CD4-positive, alpha-beta T cell treated with Interleukin-15 for 1 hour (primary cell): ENCODE measurements at regions not wholly inside any gene's neighbourhood (a gene's known extent, or its start where the extent isn't known, plus 50 kb on each side); places are given as distances from the start of the nearest gene placed in this dataset.
"Not testable (repeated sequence)": the region's sequence is repeated elsewhere in the genome, so short reads cannot be mapped to it uniquely, and the experiment has no call there.

Source experiments
- DNase-seq: peaks from one replicate; pipeline ENCODE4 v3.0.0-alpha.2; 2020

DNA sequence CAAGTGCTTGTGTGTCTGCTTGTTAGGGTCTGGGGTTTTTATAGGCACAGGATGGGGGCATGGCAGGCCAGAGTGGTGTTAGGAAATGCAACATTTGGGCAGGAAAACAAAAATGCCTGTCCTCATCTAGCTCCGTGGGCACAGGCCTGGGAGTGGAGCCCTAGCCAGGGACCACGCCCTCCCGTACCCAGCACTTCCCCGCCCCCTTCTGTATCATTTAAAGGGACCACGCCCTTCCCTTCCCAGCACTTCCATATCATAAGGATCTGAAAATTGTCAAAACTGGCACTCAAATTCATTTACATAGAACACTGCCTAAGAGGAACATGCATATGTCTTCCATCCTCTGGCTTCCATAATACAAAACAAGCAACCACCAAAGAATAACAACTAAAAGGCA, 185.8 kb downstream of the B3GLCT start:
- no peak for DNase-seq

DNA sequence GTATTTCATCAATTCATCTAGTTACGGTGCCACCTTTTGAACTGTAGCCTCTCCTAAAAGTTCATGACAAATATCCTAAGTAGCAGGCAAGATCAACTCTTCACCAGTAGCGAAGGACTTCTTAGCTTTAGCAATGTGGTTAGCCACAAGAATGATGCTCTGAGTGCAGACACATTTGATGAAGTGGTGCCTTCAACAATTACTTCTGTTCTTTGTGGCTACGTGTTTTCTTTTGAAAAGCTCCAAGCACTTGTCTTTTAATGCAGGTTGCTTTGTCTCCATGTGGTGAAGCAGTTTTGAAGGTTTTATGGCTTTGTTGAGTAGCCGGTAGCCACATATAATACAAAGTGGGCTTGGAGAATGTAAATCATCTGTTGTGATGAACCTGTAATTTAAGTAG, 194.7 kb downstream of the B3GLCT start:
- DNase-seq: no peak

DNA sequence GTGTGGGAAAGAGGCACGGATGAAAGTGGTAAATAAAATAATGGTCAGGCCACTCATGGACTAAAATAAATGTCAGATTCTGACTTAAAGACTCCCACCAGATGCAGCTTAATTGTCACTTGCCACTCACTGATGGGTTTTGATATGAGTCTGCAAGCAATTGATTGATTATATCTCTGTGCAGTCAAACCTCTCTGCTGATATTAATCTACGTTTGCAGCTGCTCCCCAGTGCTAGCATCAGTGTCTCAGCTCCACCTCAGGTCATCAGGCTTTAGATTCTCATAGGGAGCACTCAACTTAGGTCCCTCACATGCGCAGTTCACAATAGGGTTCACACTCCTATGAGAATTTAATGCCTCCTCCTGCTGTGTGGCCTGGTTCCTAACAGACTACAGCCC, 195.3 kb downstream of the B3GLCT start:
- no peak for DNase-seq

DNA sequence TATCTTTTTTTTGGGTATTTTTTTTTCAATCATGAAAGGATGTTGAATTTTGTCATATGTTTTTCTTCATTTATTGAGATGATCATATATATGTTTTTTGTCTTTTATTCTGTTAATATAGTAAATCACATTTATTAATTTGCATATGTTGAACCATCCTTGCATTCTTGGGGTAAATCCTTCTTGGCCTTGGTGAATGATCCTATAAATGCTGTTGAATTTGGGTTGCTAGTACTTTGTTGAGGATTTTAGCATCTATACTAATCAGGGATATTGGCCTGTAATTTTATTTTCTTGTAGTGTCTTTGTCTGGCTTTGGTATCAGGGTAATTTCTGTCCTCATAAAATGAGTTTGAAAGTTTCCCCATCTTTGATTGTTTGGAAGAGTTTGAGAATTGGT, 199.9 kb downstream of the B3GLCT start:
- DNase-seq: no peak

DNA sequence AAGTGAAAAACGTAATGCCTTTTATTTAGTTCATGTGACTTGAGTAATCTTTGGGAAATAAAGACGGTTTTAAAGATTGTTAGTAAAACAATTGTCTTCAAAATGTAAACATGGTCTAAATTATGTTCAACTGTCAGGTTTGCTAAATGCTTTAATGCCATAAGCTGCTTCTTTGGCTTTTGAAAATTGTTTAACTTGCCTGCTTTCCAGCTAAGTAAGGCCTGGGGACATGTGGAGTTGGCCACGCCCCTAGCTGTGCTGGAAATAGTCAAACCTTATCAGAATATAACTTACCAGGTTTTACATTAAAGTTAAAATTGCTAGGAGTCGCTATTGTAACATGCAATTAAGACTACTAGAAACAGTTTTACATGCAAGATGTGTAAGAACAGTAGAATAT, 203.9 kb downstream of the B3GLCT start:
- DNase-seq: not testable (repeated sequence)

DNA sequence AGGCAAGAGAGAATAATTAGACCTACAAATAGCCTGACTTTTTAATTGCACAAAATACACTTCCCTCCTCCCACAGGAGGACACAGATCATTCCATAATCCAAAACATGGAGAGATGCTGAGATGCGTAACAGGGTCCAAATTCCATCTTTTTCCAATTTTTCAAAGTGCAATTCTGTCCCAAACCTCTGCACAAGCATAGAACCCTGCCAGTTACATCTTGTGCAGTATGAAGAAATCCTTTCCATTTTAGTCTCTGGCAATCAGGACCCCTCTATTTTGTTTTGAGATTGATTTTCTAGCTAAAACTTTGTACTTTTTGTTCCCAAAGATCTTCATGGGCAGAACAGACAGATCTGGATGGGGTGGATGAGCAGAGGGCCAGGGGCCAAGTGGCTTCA, 209.2 kb downstream of the B3GLCT start:
- DNase-seq: no peak

DNA sequence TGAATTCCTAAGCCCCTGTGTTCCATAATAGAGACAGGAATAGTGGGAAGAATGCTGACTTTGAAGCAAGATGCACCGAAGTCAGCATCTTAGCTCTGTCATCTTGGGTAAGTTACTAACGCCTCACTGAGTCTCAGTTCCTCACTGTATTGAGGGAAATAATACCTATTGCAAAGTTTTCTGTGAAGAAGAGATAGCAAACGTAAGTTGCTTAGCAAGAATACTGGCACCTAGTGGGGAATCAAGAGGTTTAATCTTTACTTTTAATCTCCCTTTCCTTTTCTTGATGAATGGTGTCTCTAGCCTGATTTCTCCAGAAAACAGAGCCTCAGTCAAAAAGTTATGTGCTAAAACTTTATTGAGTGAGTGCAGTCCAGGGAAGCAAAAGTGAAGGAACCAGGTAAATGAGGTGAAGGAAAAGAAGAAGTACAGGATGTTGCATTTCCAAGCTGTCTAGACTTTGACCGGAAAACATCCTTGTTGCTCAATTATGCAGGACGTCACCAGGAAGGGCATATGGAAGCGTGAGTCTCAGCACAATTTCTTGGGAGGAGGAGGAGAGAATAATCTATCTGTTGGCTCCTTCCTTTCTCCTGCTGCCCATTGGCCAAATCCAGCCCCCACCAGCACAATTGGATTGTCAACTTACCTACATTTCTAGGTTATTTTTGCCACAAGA, 210.0 kb downstream of the B3GLCT start:
- DNase-seq: no peak

DNA sequence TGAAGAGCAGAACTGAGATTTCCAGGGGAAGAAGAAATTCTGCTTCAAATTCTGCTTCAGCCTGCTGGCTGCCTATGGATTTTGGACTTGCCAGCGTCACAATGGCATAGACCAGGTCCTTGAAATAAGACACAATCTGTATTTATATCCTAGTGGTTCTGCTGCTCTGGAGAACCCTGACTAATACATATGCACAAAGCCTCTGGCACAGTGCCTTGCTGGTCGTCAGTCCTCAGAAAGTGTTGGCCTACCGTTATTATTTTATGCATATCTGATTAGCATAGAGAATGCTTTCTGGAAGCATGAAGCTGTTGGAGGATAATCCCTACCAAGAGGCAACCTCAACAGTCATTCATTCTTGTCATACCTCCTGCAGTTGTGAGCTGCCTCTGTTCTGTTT, 213.7 kb downstream of the B3GLCT start:
- DNase-seq: no peak

DNA sequence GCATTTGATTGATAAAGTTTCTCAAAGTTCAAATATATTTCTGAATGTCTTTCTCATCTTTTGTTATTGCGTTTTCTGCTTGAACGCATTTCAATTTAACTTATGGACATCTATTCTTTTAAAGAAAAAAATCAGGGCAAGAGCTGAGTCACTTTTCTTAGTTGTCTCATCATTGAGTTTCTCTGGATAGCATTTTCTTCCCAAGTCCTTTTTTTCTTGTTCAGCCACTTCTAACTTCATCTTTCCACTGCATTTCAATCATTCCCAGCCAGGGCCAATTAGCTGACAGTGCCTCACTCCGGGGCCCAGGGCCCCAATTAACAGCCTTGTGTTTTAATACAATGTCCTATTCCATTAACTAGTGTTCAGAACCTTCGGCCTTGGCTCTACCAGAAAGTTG, 216.3 kb downstream of the B3GLCT start:
- DNase-seq: no peak

DNA sequence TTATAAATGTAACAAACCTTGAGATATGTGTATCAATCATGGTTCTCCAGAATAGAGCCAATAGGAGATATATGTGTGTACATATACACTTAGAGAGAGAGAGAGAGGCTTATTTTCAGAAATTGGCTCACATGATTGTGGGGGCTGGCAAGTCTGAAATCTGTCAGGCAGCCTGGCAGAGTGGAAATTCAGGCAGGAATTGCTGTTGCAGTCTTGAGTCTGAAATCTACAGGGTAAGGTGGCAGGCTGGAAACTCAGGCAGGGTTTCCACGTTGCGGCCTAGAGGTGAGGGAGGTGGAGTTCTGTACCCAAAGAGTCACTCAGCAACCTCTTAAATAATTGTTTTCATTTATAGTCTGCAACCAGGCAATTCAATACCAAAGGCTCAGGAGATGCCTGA, 218.4 kb downstream of the B3GLCT start:
- no peak for DNase-seq

DNA sequence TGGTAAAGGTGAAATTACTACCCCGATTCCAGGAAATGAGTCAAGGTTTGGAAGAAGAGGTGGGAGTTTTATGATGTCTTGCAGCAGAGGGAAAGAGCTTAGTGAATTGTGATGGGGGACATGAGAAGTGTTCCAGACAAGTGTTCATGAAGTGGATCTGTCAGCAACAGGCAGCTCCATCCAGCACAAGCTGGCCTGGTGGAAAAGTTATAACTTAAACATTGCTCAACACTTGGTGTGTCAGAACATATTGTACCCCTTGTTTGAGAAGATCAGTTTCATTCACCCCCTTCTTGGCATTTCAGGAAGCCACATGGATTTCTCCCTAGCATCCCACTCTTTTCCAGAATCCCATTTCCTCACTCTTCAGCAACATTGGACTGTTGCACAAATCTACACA, 222.0 kb downstream of the B3GLCT start:
- no peak for DNase-seq

DNA sequence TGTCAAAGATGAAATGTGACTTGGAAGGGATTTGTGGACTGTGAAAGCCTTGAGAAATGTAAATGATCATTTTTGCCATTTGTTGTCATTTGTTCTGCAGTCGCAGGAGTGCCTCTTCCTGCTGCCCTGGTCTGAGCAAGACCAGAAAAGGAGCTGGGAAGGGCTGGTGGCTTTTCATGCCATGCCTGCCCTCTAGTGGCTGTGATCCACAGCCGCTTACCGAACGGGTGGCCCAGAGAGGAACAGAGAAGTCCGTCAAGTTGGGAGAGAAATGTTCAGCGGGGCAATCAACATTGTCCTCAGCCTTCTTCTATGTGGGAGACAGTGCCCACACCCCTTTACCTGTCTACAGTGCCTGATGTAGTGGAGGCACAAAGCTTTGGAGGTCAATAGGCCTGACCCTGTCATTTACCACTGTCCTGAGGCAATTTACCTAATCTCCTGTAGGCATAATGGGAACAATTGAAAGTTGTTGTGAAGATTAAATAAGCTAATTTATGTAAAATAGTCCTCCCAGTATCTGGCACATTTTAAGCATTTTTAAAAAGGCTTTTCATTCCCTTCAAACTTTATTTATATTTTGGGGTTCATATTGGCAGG, 224.5 kb downstream of the B3GLCT start:
- peak; percentile 50 for DNase-seq

DNA sequence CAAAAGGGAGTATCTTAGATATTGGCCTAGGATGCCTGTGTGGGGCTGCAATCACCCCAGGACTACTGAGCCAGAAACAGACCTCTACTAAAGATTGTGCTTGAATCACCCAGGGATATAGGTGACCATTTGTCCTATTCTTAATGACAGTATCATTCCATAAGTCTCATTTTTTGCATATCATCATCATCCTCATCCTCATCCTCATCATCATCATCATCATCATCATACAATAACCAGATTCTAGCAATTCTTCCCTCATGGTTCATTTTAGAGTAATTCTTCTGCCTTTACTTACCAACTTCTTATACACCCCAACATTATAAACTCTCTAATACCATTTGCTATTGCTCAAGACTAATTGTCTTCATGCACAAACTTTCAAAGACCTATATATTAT, 226.6 kb downstream of the B3GLCT start:
- no peak for DNase-seq

DNA sequence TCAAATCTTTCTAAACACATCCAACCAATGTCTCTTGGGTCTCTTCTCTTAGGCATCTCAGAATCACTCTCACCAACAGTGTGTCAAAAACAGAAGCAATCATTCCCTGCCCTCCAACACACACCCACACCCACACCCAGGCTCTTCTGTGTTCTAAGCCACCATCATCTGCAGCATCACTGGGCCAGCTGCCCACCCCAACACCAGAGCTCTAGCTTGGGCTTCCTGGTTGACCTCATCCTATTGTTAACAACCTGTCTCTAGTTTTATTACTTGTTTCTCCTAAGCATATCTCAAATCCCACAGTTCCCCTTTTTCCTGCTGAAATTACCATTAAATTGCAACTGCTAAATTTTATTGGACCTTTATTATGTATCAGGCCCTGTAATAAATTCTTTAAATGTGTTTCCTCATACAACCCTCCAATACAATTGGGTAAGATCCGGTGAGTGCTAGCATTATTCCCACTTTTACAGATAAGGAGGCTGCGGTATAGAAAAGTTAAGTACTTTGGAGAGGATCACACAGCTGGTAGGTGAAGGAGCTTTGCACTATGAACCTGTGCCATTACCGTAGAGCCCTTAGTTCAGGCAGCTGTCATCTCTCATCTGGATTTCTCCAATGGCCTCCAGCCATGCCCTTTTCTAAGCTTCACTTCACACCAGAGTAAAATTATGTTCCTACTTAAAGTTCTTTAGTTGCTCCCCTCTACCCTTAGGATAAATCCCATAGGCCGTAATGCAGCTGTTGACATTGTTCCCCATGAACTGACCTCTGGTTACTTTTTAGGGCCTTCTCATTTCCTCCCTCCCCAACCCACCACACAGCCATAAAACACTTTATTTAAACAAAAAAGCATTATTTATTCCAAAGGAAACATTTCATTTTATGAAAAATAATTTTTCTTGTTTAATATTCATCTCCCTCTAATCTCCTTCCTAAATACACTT, 227.7 kb downstream of the B3GLCT start:
- no peak for DNase-seq

DNA sequence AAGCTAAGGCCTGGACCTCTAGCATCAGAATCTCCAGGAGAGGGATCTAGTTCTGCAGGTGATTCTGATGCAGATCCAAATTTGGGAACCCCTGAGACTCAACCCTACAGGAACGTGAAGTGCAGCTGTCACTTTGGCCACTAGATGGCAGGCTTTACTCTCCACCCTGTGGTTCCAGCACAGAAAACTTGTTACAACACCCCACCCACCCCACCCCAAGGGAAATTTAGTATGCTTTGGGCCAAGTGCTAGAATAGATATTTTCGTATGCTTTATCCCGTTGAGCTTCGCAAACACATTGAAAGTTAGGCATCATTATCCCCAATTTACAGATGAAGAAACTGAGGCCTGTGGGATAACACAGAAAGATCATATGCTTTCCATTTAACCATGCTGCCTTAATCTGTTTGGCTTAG, 232.0 kb downstream of the B3GLCT start:
- peak; percentile 18 for DNase-seq

DNA sequence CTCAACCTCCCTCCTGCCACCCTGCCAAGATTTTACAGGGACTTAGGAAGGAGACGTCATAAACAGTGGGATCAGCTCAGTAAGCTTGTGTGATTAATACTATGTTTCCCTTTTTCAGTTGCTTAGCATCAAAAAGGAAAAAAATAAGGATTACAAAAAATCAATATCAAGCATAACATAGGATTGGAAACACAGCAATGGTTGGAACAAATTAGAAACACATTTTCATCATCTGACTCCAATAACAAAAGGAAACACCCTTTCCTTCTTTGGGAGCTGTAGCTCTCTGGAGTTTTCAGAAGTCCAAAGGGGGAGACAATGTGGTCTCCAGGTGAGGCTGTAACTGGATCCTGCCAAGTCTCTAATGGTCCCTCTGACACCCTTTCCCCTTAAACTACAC, 233.4 kb downstream of the B3GLCT start:
- no peak for DNase-seq

DNA sequence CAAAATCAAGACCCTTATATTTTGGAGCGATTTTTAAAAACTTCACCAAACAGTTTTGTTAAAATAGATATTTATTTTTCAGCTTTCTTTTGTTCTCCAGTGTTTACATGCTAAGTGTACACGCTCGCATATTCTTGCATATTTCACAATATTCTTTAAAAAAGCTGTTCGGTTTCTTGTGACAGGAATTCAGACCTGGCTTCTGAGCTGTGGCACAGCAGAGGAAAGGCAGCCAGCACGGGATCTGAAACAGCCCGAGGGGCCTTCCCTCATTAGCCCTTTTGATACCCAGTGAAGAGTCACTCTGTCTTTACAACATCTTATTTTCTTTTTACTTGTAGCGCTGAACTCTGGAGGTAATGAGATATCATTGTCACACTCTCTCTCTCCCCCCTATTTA, 234.0 kb downstream of the B3GLCT start:
- DNase-seq: no peak

DNA sequence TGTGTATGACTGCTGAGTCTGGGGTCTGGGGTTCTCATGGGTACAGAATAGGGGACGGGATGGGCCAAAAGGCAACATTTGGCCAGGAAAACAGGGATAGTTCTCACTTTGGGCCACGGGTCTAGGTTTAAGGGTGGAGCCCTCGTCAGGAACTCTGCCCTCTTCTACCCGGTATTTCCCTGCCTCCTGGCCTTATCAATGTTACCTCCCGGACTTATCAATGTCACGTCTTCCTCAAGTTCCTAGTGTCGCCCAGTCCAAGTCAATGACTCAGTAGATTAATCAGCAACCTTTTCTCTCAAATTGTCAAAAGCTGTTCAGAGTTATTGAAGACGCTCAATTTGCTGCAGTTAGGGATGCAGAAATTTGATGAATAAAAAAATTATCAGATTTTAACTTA, 234.8 kb downstream of the B3GLCT start:
- no peak for DNase-seq

DNA sequence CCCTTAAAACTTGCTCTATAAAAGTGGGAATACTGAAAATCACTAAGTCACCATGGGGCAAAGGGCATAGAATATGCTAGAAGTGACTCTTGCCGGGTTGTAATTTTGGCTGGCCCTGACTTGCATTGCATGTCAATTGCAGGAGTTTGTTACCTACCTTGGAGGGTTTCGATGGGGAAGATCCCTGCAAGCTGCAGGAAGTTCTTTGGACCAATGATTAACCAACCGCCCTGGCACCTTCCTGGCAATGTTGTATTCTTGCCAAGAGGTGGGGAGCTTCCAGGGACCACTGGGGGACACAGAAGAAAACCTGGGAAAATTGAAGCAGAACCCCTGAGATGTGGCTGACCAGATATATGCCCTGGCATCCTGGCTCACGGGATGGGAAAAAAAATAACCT, 235.8 kb downstream of the B3GLCT start:
- no peak for DNase-seq

DNA sequence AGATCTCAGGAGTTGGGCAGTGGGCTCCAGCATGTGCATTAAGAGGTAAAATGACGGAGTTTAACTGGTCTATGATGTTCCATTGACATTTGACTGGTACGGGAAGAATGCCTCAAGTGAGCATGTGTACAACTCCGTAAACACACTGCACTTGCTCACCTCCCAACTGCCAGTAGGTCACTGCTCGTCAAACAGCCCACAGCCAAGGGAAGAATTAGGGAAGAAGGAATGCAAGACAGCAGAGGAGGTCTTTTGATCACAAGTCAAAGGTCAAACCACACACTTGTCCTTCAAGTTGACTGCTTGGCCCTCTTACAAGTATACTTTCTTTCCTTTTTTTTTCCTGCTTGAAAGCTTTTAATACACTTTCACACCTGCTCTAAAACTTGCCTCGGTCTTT, 236.7 kb downstream of the B3GLCT start:
- DNase-seq: no peak

DNA sequence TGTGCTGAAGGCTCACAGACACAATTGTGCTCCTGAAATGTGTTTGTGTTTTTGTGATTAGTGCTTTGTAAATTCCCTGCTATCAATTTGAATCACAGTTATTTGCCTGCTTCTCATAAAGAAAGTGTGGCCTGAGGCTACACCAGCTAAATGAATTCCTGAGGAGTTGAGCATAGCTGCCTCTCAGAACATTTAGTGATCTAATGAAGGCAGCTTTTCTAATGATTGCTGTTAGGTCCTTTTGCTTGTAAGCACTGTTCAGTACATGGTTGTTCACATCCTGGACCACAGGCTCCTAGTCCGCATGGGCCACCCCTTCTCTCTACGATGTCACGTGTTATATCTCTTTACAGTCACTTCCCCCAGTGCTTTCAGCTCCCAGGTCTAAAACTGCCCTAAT, 238.2 kb downstream of the B3GLCT start:
- no peak for DNase-seq

DNA sequence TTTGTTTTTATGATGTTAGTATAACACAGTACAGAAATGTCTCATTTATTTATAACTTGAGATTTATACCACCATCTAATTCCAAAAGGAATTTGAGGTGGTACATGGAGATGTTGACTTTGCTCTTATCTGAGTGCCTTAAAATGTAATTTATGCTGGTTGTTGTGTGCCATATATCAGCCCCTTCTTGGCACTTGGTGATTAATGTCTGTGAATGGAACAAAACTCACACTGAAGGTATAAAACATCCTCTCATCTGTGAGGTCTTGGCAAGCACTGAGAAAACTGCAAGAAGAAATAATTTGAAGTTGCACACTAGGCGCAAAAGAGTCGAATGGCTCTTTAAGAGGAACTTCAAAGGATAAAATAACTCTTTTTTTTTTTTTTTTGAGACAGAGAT, 240.4 kb downstream of the B3GLCT start:
- DNase-seq: no peak

DNA sequence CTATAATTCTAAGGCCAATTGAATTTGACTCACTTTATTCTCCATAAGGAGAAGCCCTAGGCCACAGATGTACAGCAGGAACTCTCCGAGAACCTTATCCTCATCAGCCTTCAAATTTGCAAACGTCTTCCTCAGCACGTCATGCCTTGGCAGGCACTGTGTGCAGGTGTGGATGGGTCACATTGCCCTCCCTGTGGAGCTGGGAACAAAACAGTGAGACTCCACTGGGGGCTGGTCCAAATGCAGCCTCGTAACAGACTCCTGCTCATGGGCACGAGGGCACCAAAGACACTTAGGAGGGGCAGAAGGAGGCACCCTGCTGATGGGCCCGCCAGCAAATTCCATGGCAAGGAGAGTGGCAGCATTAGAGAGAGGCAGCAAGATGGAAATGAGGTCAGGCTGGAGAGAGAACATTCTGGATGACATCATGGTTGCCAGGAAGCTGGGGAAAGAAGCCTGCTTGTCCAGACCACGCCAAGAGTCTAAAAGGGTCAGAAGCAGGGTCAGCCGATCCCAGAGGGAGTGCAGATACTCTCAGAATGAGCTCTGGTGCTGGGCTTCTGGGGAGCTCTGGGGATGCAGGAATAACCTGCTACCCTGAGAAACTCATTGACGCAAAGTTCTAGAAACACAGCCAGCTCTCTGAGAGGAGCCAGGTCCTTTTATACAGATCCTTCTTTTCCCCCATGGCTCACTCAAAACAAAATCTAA, 242.2 kb downstream of the B3GLCT start:
- no peak for DNase-seq
